HG03457 (cell line): ENCODE measurements at regions not wholly inside any gene's neighbourhood (a gene's known extent, or its start where the extent isn't known, plus 50 kb on each side); places are given as distances from the start of the nearest gene placed in this dataset.

Source experiments
- ATAC-seq: cut with Tn5 transposase; IDR thresholded peaks from one replicate; pipeline ENCODE4 v1.9.1; 2021; ENCODE audit warnings: moderate number of reproducible peaks; ENCODE audit not compliant: unreplicated experiment

DNA sequence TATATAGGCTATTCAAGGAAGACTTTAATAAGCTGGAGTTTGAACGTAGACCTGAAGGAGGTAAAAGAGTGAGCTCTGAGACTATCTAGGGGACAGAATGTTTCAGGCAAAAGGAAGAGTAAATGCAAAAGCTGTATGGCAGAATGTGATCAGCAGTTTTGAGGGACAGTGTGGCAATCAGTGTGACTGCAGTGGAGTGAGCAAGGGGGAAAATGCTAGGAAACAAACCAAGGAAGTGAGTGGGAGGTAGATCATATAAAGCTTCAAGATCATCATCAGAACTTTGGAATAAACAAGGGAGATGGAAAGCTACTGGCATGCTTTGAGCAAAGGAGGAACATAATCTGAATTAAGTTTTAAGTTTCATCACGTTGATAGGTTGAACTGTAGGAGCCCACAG lies 67.5 kb upstream of the BTG1 start:
- ATAC-seq, result no peak

DNA sequence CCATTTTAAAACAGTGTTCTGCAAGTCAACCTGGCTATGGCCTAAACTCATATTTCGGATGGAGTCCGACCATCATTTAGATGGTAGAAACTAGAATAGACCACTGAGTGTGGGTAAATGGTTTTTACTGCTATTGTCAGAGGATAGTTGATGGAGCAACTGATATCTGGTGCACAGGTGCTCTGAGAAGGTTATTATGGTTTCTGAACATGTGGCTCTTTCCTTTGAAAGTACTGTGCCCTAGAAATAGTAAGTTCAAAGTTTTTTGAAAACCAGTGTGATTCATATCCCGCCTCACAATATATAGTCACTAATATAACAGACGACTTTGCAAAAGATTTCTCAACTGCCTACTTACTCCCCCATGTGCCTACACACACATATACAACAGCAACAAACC lies 64.4 kb upstream of the BTG1 start:
- no peak for ATAC-seq

DNA sequence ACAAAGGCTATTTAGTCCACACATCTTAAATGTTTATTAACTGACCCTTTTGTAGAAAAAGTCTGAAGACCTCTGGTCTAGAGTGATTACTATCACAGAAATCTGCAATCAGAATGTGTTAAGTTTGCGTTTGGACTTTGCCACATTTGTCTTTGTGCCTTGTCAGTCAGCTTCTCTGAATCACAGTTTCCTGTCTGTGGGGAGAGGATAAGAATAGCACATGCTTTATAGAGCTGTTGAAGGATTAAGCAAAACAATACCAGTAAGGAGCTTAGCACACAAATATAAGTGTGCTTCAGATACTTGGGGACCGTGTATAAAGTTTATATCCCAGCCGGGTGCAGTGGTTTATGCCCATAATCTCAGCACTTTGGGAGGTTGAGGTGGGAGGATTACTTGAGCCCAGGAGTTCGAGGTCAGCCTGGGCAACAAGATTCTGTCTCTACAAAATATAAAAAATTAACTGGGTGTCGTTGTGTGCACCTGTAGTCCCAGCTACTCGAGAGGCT lies 63.0 kb upstream of the BTG1 start:
- peak; percentile 60 for ATAC-seq

DNA sequence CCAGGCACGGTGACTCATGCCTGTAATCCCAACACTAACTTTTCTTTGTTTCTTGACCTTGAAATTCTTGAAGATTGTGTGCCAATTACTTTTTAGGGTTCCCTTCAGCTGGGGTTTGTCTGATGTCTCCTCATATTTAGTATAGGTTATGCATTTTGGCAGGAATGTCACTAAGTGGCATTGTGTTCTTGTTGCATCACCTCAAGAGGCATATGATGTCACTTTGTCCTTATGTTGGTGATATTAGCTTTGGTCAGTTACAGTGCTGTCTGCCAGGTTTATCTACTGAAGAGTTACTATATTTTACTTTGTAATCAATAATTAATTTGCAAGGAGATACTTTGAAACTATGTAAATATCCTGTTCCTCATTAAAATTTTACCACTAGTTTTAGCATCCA lies 61.0 kb upstream of the BTG1 start:
- no peak for ATAC-seq

DNA sequence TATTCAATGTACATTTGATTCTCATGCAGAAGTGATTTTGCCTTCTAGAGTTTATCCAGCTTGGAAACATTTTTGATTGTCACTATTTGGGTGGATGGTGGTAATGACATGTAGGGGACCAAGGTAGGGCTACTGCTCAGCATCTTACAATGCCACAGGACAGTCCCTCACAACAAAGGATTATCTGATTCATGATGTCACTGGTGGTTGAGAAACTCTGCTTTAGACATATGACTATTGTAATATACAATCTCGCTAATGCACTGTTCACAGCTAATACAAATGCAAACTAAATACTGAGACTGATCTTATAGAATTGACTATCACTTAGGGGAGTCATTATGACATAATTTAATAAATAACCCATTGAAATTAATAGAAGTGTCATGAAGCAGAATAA lies 60.4 kb upstream of the BTG1 start:
- ATAC-seq, result no peak

DNA sequence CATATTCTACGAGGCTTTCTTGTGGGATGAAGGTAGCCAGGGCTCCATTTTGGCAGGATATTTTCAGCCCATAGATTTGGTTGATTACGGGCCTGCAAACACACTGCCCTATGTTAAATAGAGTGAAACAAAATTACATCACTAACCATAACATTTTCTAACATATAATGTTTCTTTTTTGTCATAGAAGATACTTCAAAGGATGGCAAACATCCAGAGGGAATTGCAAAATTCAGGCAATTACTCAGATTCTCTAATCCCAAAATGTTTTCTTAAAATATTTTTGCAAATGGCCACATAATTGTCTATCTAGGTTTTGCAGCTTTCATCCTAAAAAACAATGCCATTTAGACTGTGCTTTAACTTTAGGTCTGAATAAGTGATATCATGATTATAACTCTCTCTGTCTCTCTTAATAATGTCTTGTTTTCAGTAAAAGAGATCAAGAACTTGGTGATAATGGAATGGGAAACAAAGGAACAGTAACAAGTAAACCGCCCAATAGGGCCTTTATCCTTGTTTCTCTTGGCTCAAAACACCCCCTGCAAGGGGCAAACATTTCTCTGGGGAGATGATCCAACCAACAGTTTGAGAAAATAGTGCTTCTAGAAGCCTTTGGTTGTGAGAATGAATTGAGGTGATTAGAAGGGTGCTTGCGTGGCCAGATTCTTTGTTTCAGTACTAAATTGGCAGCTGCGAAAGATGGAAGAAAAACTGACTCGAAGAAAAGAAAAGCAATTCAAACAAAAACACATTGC lies 54.4 kb upstream of the BTG1 start:
- ATAC-seq, result no peak

DNA sequence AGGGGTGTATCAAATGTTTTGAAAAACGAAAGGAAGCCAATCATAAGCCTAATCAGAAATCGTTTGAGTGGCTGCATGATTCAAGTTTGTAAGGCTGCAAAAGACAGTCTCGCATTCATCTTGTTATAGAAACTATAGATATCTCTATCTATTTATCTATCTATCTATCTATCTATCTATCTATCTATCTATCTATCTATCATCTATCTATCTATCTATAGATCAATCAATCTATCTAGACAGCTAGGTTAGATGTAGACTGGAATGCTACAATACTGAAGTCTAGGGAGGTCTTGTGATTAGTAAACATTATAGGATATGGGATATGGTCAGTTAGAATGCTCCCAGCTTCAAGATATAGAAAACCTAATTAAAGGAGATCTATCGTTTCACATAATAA lies 52.2 kb upstream of the BTG1 start:
- no peak for ATAC-seq

DNA sequence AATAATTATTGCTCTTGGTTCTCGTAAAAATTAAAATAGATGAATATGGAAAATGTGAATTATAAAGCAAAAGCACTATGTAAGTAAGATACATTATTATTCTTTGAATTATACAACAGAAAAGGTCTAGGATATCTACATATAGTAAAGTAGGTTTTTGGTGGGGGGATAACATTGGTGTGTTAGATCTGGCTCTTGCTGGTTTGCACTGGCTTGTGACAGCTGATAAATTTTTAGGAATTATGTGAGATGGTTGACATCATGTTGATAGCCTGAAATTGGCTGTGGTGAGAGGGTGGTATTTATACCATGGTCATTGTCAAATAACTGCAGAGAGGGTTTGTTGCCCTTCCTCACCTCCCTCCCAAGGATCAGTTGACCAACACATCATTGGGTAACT lies 50.7 kb upstream of the BTG1 start:
- ATAC-seq, result no peak
